ENCODE measurements at regions not wholly inside any gene's neighbourhood (a gene's known extent, or its start where the extent isn't known, plus 50 kb on each side); places are given as distances from the start of the nearest gene placed in this dataset.

DNA sequence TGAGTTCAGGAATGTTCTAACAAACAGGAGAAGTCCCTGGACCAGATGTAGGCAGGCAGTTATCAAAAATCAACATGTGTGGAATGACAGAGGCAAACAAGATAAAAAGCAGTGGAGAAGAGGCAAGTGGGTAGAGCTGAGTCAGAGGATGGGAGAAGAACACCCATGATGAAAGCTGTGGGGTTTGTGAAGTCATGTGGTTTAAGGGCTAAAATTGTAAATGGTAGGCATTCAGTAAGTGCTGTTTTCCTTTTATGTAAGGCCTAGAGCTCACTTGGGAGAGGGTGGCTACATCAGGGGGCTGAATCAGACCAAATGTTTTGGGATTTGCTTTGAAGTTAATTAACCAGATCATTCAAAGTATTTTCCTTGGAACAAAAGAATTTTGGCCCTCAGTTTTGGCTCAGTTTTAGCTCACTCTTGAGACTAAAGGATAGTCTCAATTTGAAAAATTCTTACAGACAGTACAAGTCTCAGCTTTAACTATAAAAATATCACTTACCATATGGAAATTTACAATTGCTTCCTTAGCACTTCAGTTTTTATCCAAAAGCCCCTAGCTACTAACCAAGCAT, 114.5 kb upstream of the PCDH7 start:
- no peak for DNase-seq

- no peak for DNase-seq
These were observed 109.8 kb upstream of the PCDH7 start for GRCh38 chr4:30610361-30610760.

DNA sequence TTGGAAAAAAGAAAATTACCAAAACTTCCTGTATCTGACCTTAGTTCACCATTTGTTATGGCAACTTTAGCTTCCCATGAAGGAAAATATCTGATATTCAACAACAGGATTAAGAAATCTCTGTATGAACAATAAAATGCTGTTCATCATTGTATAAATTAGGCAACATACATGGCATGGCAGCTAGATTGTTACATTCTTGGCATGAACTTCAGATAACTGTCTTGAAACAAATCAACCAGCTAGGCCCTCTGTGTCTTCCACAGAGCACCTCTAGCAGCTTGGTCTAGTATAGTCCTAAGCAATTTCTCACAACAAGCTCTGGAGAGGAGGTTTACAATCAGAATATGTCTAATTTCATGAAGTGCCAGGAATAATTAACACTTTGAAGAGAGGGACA, 105.4 kb upstream of the PCDH7 start:
- DNase-seq: no peak

DNA sequence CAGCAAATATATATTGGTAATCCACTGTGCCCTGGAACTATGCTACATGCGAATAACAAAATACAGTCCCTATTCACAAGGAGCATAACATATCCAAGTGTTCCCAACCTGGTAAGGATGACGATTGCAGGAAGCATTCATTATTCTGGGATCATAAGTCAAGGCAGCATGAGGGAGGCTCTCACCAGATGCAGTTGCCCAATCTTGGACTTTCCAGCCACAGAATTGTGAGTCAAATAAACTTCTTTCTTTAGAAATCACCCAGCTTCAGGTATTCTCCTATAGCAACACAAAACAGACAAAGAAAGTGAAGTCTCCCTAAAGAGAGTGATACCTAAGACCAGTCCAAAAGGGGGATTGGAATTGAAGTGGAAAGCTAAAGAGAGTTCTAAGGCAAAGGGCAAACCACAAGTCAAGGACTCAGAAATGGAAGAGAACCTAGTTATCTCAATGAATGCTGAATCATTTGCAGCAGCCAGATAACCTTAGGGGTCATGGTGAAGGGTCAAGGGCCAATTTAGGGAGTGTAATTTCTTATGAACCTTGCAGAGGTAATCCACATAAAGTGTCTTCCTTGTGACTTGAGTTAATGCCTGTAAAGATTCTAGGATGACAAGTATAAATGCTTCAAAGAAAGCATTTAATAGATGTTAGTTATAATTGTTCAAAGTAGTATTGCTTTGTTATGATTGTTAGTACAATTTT, 103.1 kb upstream of the PCDH7 start:
- DNase-seq: no peak

- no peak for DNase-seq
These were observed 102.3 kb upstream of the PCDH7 start for GRCh38 chr4:30617836-30618235.

DNA sequence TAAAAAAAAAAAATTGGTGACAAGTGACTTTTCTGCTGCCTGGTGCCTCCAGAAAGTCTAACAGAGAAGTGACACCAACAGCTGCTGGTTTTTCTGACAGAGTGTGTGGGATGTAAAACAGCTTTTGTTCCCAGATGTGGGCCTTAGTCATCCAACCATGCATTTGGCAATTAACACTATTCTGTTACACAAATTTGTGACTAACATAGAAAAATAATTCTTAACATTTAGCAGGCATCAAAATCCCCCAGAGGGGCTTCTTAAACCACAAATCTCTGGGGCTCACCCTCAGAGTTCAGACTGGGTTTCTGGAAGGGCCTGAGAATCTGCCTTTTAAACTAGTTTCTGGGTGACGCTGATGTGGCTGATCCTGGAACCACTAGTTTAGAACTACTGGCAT, 100.5 kb upstream of the PCDH7 start:
- no peak for DNase-seq

- DNase-seq: no peak
These were observed 99.5 kb upstream of the PCDH7 start for GRCh38 chr4:30620711-30621110.

DNA sequence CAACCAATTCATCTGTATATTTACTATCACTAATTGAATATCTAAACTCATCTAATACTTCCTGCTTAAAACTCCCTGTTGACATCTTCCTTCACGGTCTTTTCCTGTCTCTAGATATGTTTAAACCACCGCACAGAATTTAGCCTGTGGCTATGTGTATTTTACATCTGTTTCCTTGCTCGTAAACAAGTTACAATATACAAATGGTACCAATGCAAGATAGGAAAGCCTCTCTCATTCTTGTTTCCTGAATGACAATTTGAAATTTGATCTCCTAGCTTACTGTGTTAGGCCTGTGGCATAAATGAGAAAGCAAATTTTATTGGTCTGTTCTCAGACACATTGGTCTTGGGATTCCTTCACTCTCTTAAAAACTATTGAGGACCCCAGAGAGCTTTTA, 89.7 kb upstream of the PCDH7 start:
- no peak for DNase-seq

DNA sequence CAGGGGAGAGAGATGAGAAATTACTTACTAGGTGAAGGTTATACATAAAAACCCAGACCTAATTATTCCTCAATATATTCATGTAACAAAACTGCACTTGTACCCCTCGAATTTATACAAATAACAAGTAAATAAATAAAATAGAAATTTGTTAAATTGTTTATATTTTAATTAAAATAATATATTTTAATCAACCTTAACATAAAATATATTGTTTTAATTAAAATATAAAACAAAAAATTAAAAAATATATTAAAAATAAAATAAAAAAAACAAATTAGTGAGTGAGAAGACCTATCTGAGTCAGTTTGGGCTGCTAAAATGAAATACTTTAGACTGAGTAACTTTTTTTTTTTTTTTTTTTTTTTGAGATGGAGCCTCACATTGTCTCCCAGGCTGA, 87.4 kb upstream of the PCDH7 start:
- DNase-seq: no peak

DNA sequence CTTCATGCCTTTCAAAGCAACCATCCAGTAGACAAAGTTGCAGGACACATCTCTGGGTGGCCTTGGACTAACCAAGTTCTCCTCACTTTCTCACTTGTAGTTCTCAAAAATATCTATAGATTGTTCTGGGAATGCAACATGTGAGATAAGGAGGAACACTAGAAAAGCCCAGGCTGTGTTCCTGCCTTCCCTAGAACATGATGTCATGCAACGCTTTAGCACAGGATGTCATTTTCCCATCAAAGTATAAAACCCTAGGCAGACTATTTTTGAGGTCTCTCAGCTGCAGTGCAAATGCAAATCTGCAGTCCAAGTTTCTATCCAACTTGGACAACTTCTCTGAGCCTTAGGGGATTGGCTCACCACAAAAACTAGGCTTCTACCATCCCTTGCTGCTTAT, 78.8 kb upstream of the PCDH7 start:
- DNase-seq: no peak

- DNase-seq: no peak
These were observed 77.6 kb upstream of the PCDH7 start for GRCh38 chr4:30642567-30642966.

DNA sequence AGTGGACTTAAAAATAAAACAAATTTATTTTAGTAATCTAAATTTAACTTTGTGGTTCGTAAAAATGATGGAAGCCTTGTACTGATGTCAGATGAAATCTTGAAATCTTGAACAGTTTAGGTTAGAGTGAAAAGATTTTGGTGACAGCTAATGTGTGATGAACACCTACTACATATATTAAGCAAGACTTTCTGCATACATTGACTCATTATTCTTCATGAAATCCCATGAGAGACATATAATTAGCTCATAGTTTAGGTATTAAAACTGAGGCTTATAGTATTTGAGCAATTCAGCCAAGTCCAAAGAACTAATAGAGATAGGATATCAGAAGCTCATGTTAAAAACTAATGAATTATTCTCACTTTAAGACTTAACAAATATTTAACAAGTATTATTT, 66.9 kb upstream of the PCDH7 start:
- no peak for DNase-seq

DNA sequence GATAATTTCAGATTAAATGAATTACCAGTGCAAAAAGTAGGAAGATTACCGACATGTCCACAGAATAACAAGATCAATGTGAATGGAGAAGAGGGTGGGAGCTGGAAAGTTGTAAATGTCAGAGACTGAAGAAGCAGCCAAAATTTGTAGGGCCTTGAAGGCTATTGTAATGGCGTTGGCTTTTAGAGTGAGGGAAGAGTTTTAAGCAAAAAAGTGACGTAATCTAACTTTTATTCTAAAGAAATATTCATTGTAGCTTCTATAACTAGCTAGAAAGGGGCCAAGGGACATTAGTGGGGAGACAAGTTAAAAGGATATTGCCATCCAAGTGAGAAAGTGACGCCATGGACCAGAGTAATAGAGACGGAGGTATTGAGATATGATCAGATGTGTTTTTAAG, 63.3 kb upstream of the PCDH7 start:
- DNase-seq: no peak

GRCh38 chr4:30667919-30668318, 52.2 kb upstream of the PCDH7 start:
- no peak for DNase-seq

- DNase-seq: no peak
These were observed 50.0 kb upstream of the PCDH7 start for GRCh38 chr4:30670206-30670605.
